Endothelial cell of umbilical vein (primary cell): ENCODE measurements at regions not wholly inside any gene's neighbourhood (a gene's known extent, or its start where the extent isn't known, plus 50 kb on each side); places are given as distances from the start of the nearest gene placed in this dataset.

ENCODE experiments used
- BruUV-seq: library from RNA; stranded (reverse); fragments of 400-500 nt; replicated peaks from 2 replicates; lab custom pipeline; 2021; lab: Mats Ljungman, UMichigan
- CTCF ChIA-PET: fragments of 300-600, 350-600 bp; sonication (Branson Sonifier 250); formaldehyde crosslinking; loops from one replicate; lab custom pipeline; 2021; ENCODE audit warnings: antibody characterized with exemption, inconsistent platforms; lab: Charles Lee
- POLR2A ChIA-PET: fragments of 300-600, 350-600 bp; sonication (Branson Sonifier 250); formaldehyde crosslinking; loops from one replicate; lab custom pipeline; 2021; ENCODE audit warnings: antibody characterized with exemption, inconsistent platforms; lab: Charles Lee
- DNase-seq: peaks from one replicate; pipeline ENCODE4 v3.0.0-alpha.2; 2011; ENCODE audit warnings: low read depth, low spot score
- FAIRE-seq: peaks from 2 replicates; lab custom pipeline; 2011; peaks lifted over from hg19 to GRCh38; lab: Jason Lieb, UNC
- H2AFZ ChIP-seq: 2 replicates; pipeline ENCODE4 v1.6.0; 2012; ENCODE audit warnings: low read depth, low read length, control low read depth, inconsistent platforms
- H3K27ac ChIP-seq: 2 replicates; pipeline ENCODE4 v1.5.1; 2011; ENCODE audit warnings: low read depth, mild to moderate bottlenecking, control low read depth, low read length, moderate library complexity; ENCODE audit not compliant: insufficient read depth
- H3K27me3 ChIP-seq, 2 experiments: 2 replicates each; pipeline versions ENCODE4 v1.6.0 to v1.6.1; 2011; ENCODE audit warnings: low read length in 2 of 2, mixed read lengths in 1 of 2; ENCODE audit not compliant: control insufficient read depth in 2 of 2, insufficient read depth in 2 of 2
- H3K36me3 ChIP-seq, 2 experiments: 2 replicates in 1 of 2; 3 replicates in 1 of 2; pipeline ENCODE4 v1.5.1; 2011; ENCODE audit warnings: low read length in 2 of 2, mild to moderate bottlenecking in 1 of 2, moderate library complexity in 1 of 2; ENCODE audit not compliant: control insufficient read depth in 2 of 2, insufficient read depth in 2 of 2; ENCODE audit errors: extremely low read depth in 1 of 2
- H3K4me1 ChIP-seq: 3 replicates; pipeline ENCODE4 v1.5.1; 2011; ENCODE audit warnings: mild to moderate bottlenecking, low read length; ENCODE audit not compliant: control insufficient read depth, insufficient read depth; ENCODE audit errors: extremely low read depth
- H3K4me2 ChIP-seq: 2 replicates; pipeline ENCODE4 v1.6.1; 2011; ENCODE audit warnings: low read length, control low read depth, mixed read lengths; ENCODE audit not compliant: insufficient read depth
- H3K4me3 ChIP-seq, 3 experiments: fragments of 200-600 bp in 1 of 3; sonication (generic), shearing (Covaris generic) in 1 of 3; replicated peaks in 1 of 3; 2 replicates each; pipeline ENCODE4 v1.5.1; 2011 to 2016; ENCODE audit warnings: control low read depth in 3 of 3, low read length in 3 of 3, mild to moderate bottlenecking in 2 of 3, inconsistent platforms in 1 of 3, low read depth in 1 of 3, moderate library complexity in 1 of 3; ENCODE audit not compliant: insufficient read depth in 1 of 3
- H3K79me2 ChIP-seq: 2 replicates; pipeline ENCODE4 v1.6.0; 2012; ENCODE audit warnings: low read length, inconsistent platforms; ENCODE audit not compliant: control insufficient read depth, insufficient read depth
- H3K9ac ChIP-seq: replicated peaks from 2 replicates; pipeline ENCODE3; 2011; ENCODE audit warnings: low read length, control low read depth; ENCODE audit not compliant: insufficient read depth; ENCODE audit errors: extremely low read depth
- H3K9me1 ChIP-seq: replicated peaks from 3 replicates; pipeline ENCODE4 v1.6.0; 2011; ENCODE audit warnings: mild to moderate bottlenecking, low read length; ENCODE audit not compliant: control insufficient read depth, insufficient read depth; ENCODE audit errors: extremely low read depth
- H3K9me3 ChIP-seq: replicated peaks from 2 replicates; pipeline ENCODE4 v1.5.1; 2012; ENCODE audit warnings: low read length, inconsistent platforms; ENCODE audit not compliant: control insufficient read depth, insufficient read depth
- H4K20me1 ChIP-seq: replicated peaks from 2 replicates; pipeline ENCODE3; 2011; ENCODE audit warnings: mild to moderate bottlenecking, low read length; ENCODE audit not compliant: control insufficient read depth, insufficient read depth; ENCODE audit errors: extremely low read depth
- CTCF ChIP-seq, 2 donors: IDR thresholded peaks; 1 replicate in 1 of 2; 2 replicates in 1 of 2; pipeline ENCODE4 v1.5.1; 2011; ENCODE audit warnings: low read length in 2 of 2, mild to moderate bottlenecking in 2 of 2, moderate library complexity in 2 of 2, control low read depth in 1 of 2, inconsistent platforms in 1 of 2, low read depth in 1 of 2; ENCODE audit not compliant: insufficient read depth in 1 of 2; ENCODE audit errors: extremely low read depth in 1 of 2
- EZH2 ChIP-seq: IDR thresholded peaks from 2 replicates; pipeline ENCODE4 v1.6.1; 2012; ENCODE audit warnings: borderline replicate concordance, low read depth, mild to moderate bottlenecking, moderate library complexity, low read length, inconsistent platforms; ENCODE audit not compliant: severe bottlenecking
- FOS ChIP-seq: IDR thresholded peaks from 2 replicates; pipeline ENCODE4 v1.6.1; 2011; ENCODE audit warnings: mild to moderate bottlenecking, low read length, moderate library complexity, borderline replicate concordance; ENCODE audit not compliant: insufficient read depth
- GATA2 ChIP-seq: IDR thresholded peaks from 2 replicates; pipeline ENCODE4 v1.7.0; 2011; ENCODE audit warnings: low read depth, mild to moderate bottlenecking, moderate library complexity, mixed read lengths, low read length; ENCODE audit not compliant: insufficient read length, insufficient read depth
- JUN ChIP-seq: IDR thresholded peaks from 2 replicates; pipeline ENCODE4 v1.6.1; 2011; ENCODE audit warnings: borderline replicate concordance, low read depth; ENCODE audit not compliant: insufficient read length, insufficient read depth
- MAX ChIP-seq: IDR thresholded peaks from 2 replicates; pipeline ENCODE4 v1.6.1; 2011; ENCODE audit not compliant: insufficient read depth, insufficient read length
- MYC ChIP-seq: IDR thresholded peaks from one replicate; pipeline ENCODE4 v1.6.1; 2011; ENCODE audit warnings: mild to moderate bottlenecking, low read depth, low read length
- POLR2A ChIP-seq: IDR thresholded peaks from 2 replicates; pipeline ENCODE4 v1.6.1; 2012; ENCODE audit warnings: low read depth, mild to moderate bottlenecking, control low read depth, low read length
- POLR2AphosphoS5 ChIP-seq: IDR thresholded peaks from 2 replicates; pipeline ENCODE4 v1.6.1; 2012; ENCODE audit warnings: low read depth, mild to moderate bottlenecking, control low read depth, low read length, moderate library complexity; ENCODE audit not compliant: insufficient read depth
- dilution Hi-C: fragments of 300-500 bp; cut with MboI; formaldehyde crosslinking; loops from one replicate; pipeline ENCODE4 v1.15.0; 2019; ENCODE audit warnings: low sequenced_read_pairs; ENCODE audit not compliant: extremely low pct_ligation_motif_present
- intact Hi-C: fragments of 100-400 bp; cut with micrococcal nuclease; formaldehyde crosslinking; loops from one replicate; pipeline ENCODE4 v1.10.0; 2022

GRCh38 chr19:31668921-31669320 lies 319.7 kb upstream of the TSHZ3 start:
- no peaks in the 10 kb centered on the region for H3K4me1 ChIP-seq
- H3K9ac ChIP-seq, result no peak overlapping the region
- no peak for DNase-seq
- H3K79me2 ChIP-seq, result no peaks in the 10 kb centered on the region
- peaks cover 2% of the 10 kb centered on the region for H3K9me3 ChIP-seq
- intact Hi-C loops (no loop called here), dilution Hi-C loops (no loop called here)
- BruUV-seq, result no TSS peak
- H3K27me3 ChIP-seq, result no peaks in the 10 kb centered on the region
- H3K27ac ChIP-seq, result no peak overlapping the region
- ChIA-PET POLR2A (no interaction called here), CTCF (no interaction called here)
- H3K4me2 ChIP-seq, result no peak overlapping the region
- no peaks in the 10 kb centered on the region for H3K9me1 ChIP-seq
- no peaks in the 10 kb centered on the region for H3K36me3 ChIP-seq
- no peak overlapping the region for H2AFZ ChIP-seq
- H4K20me1 ChIP-seq, result no peaks in the 10 kb centered on the region
- H3K4me3 ChIP-seq, result no peak overlapping the region
- FAIRE-seq, result no peak
- TF ChIP-seq JUN (no peak), GATA2 (no peak), MAX (no peak), CTCF (IDR thresholded peaks at IDR 0.05; ENCODE audit: extremely low read depth in 1 of 2, insufficient read depth in 1 of 2, low read depth in 1 of 2, low read length in 2 of 2) (no peak), MYC (no peak), POLR2A (no peak), FOS (no peak), EZH2 (no peak), POLR2AphosphoS5 (no peak)
